Parathyroid adenoma (tissue), 2 donors: ENCODE measurements at regions not wholly inside any gene's neighbourhood (a gene's known extent, or its start where the extent isn't known, plus 50 kb on each side); places are given as distances from the start of the nearest gene placed in this dataset.

Experiments
- H2AFZ ChIP-seq: fragments of 300-600 bp; sonication (generic); one replicate; pipeline ENCODE4 v1.7.0; 2017; ENCODE audit warnings: antibody characterized with exemption, mild to moderate bottlenecking
- H3K27ac ChIP-seq: fragments of 300-600 bp; sonication (generic); one replicate; pipeline ENCODE4 v1.7.0; 2017
- H3K27me3 ChIP-seq: fragments of 300-600 bp; sonication (generic); one replicate; pipeline ENCODE4 v1.7.0; 2017; ENCODE audit warnings: low read length; ENCODE audit not compliant: control insufficient read depth, insufficient read depth
- H3K36me3 ChIP-seq: fragments of 300-600 bp; sonication (generic); one replicate; pipeline ENCODE4 v1.7.0; 2017; ENCODE audit warnings: low read length; ENCODE audit not compliant: control insufficient read depth, insufficient read depth
- H3K4me1 ChIP-seq: fragments of 300-600 bp; sonication (generic); one replicate; pipeline ENCODE4 v1.7.0; 2017; ENCODE audit warnings: control low read depth
- H3K4me2 ChIP-seq: fragments of 300-600 bp; sonication (generic); one replicate; pipeline ENCODE4 v1.7.0; 2017; ENCODE audit warnings: low read length
- H3K4me3 ChIP-seq: fragments of 300-600 bp; sonication (generic); one replicate; pipeline ENCODE4 v1.7.0; 2017; ENCODE audit warnings: low read depth, low read length
- H3K79me2 ChIP-seq: fragments of 300-600 bp; sonication (generic); one replicate; pipeline ENCODE4 v1.7.0; 2017; ENCODE audit warnings: control low read depth
- H3K9ac ChIP-seq: fragments of 300-600 bp; sonication (generic); one replicate; pipeline ENCODE4 v1.7.0; 2017; ENCODE audit warnings: mild to moderate bottlenecking
- H3K9me3 ChIP-seq: fragments of 300-600 bp; sonication (generic); one replicate; pipeline ENCODE4 v1.7.0; 2017; ENCODE audit warnings: low read length; ENCODE audit not compliant: control insufficient read depth
- TF ChIP-seq, protein P1 (sequence below): fragments of 300-600 bp; sonication (generic); IDR thresholded peaks from one replicate; pipeline ENCODE4 v1.7.0; 2017; ENCODE audit warnings: antibody characterized with exemption, mild to moderate bottlenecking
- donor health status: primary hyperparathyroidism.

DNA sequence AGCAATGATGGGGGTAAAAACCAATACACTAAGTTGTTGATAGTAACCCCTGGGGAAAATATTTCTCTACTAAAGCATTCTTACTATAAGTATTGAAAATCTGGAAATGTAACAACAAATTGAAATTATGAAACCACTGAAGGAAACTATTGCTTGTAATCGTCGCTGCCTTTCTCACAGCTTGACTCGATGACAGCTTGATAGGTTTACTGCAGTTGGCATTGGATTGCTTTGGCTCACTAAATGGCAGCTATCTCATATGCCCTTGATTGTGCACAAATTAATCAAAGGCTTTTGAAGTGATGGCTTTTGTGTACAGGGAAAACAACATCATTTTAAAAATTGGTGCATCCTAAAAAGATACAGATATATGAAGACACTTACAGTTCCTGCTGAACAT, 419.6 kb upstream of the TENM3 start:
- Histone ChIP-seq H3K9me3 (no peaks in the 10 kb centered on the region), H3K4me3 (no peak overlapping the region), H3K27me3 (no peaks in the 10 kb centered on the region), H3K9ac (no peak overlapping the region), H3K79me2 (no peaks in the 10 kb centered on the region), H3K36me3 (no peaks in the 10 kb centered on the region), H3K4me2 (no peak overlapping the region), H3K27ac (no peak overlapping the region), H2AFZ (no peak overlapping the region), H3K4me1 (no peaks in the 10 kb centered on the region)
- TF ChIP-seq, protein P1, sequence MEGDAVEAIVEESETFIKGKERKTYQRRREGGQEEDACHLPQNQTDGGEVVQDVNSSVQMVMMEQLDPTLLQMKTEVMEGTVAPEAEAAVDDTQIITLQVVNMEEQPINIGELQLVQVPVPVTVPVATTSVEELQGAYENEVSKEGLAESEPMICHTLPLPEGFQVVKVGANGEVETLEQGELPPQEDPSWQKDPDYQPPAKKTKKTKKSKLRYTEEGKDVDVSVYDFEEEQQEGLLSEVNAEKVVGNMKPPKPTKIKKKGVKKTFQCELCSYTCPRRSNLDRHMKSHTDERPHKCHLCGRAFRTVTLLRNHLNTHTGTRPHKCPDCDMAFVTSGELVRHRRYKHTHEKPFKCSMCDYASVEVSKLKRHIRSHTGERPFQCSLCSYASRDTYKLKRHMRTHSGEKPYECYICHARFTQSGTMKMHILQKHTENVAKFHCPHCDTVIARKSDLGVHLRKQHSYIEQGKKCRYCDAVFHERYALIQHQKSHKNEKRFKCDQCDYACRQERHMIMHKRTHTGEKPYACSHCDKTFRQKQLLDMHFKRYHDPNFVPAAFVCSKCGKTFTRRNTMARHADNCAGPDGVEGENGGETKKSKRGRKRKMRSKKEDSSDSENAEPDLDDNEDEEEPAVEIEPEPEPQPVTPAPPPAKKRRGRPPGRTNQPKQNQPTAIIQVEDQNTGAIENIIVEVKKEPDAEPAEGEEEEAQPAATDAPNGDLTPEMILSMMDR: no peak

DNA sequence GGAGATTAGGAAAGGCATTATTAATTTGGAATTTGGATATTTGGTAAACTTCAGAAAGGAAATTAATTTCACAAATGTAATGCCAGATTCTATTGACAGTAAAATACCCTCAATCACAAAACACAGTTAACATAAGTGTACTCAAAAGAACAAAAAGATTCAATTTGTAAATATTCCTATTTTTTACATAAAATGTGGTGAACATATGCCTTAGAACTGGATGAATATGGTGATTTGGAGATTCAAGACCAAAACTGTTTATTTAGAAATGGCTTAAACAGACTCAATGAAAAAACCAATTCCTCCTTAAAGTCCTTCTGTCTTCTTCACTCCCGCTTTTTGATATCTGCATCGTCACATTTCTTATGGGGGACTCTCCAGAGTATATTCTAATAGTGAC, 417.6 kb upstream of the TENM3 start:
- no peaks in the 10 kb centered on the region for H3K79me2 ChIP-seq
- no peak overlapping the region for H3K4me3 ChIP-seq
- H3K9me3 ChIP-seq: no peaks in the 10 kb centered on the region
- no peak overlapping the region for H3K9ac ChIP-seq
- H3K4me1 ChIP-seq: no peaks in the 10 kb centered on the region
- H3K4me2 ChIP-seq: no peak overlapping the region
- no peak overlapping the region for H2AFZ ChIP-seq
- H3K36me3 ChIP-seq: no peaks in the 10 kb centered on the region
- TF ChIP-seq, protein P1: no peak
- H3K27ac ChIP-seq: no peak overlapping the region
- no peaks in the 10 kb centered on the region for H3K27me3 ChIP-seq

DNA sequence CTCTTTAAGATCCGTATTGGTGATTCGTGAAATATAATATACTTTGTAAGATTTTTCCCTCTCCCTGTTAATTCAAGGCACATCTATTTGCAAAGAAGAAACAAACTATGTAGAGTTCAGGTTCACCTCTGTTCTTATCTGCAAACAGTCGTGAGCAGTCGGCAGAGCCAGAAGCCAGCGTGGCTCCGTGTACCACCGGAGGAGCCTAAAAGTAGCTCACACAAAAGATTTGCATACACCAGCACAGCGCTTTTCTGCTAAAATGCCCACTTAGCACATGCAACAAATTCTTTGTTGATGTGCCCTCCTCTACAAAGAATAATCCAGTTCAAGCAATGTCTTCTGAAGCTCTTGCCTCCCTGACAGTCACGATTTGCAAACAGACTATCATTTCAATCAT, 416.0 kb upstream of the TENM3 start:
- H3K4me2 ChIP-seq: no peak overlapping the region
- H3K4me1 ChIP-seq: no peaks in the 10 kb centered on the region
- H3K27me3 ChIP-seq: no peaks in the 10 kb centered on the region
- no peaks in the 10 kb centered on the region for H3K9me3 ChIP-seq
- H3K27ac ChIP-seq: no peak overlapping the region
- no peak overlapping the region for H2AFZ ChIP-seq
- no peaks in the 10 kb centered on the region for H3K36me3 ChIP-seq
- no peaks in the 10 kb centered on the region for H3K79me2 ChIP-seq
- H3K4me3 ChIP-seq: no peak overlapping the region
- TF ChIP-seq, protein P1: no peak
- no peak overlapping the region for H3K9ac ChIP-seq

DNA sequence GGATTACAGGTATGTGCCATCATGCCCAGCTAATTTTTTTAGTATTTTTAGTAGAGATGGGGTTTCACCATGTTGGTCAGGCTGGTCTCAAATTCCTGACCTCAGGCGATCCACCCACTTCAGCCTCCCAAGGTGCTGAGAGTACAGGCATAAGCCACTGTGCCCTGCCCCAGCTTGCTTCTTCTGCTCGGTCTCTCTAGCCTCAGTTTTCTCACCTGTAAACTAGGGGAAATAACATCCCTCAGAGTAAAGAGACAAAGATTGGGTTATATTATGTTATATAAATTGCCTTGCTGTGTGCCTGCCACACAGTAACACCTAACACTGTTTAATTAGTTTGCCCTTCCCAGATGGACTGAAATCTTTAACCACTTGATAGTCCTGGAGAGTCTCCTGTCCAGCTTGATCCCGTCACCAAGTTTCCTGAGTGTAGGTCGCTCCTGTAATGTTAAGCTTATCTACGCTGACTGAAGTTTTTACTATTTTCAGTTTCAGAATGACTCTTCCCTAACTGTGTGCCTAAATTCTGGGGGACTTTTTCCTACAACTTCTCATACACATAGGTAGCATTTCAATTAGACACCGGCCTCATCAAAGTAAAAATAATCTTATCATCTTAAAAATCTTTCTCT, 412.7 kb upstream of the TENM3 start:
- Histone ChIP-seq H3K27me3 (no peaks in the 10 kb centered on the region), H3K9me3 (no peaks in the 10 kb centered on the region), H2AFZ (no peak overlapping the region), H3K4me1 (no peaks in the 10 kb centered on the region), H3K4me2 (no peak overlapping the region), H3K27ac (no peak overlapping the region), H3K4me3 (no peak overlapping the region), H3K9ac (no peak overlapping the region), H3K36me3 (no peaks in the 10 kb centered on the region), H3K79me2 (no peaks in the 10 kb centered on the region)
- TF ChIP-seq, protein P1: no peak

GRCh38 chr4:181834071-181834470, 409.1 kb upstream of the TENM3 start:
- Histone ChIP-seq H3K4me2 (no peak overlapping the region), H3K36me3 (no peaks in the 10 kb centered on the region), H3K79me2 (no peaks in the 10 kb centered on the region), H2AFZ (no peak overlapping the region), H3K4me3 (no peak overlapping the region), H3K9ac (no peak overlapping the region), H3K27me3 (no peaks in the 10 kb centered on the region), H3K4me1 (no peaks in the 10 kb centered on the region), H3K27ac (no peak overlapping the region), H3K9me3 (no peaks in the 10 kb centered on the region)
- TF ChIP-seq, protein P1: no peak
